ENCODE measurements at regions not wholly inside any gene's neighbourhood (a gene's known extent, or its start where the extent isn't known, plus 50 kb on each side); places are given as distances from the start of the nearest gene placed in this dataset.

DNA sequence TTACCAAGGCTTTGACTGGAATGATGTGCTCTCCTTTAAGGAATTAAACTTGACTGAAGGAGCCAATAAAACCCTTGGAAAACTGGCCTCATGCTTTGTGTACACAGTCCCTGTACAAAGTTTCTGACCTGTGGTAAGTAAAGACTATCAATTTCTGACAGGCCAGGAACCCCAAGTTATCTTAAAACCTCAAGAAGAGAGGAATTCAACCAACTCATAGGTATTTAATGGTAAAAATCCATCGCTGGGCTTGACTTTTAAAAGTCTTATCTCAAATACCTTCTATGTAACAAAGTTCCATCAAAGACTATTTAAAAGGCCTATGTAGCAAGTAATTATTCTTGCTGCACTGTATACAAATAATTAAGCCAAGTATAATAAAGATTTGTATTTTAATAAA is 103.7 kb upstream of the TENT5D start:
- no peak overlapping the region for H2AK5ac ChIP-seq (ENCODE audit: low read depth, low read length)
- in situ Hi-C loops (cut with MboI; ENCODE audit: low sequenced_read_pairs) = no loop called here
- H3K79me1 ChIP-seq (ENCODE audit: low read depth in 1 of 2, low read length in 2 of 2) = no peaks in the 10 kb centered on the region
- no peak overlapping the region for H2BK20ac ChIP-seq (ENCODE audit: low read depth, low read length)
- H3K9me1 ChIP-seq (ENCODE audit: insufficient read depth, low read length) = no peaks in the 10 kb centered on the region
- POLR2A ChIA-PET (ENCODE audit: unreplicated experiment) = no interaction called here
- H3K4me1 ChIP-seq (ENCODE audit: control insufficient read depth, insufficient read depth, low read length) = no peaks in the 10 kb centered on the region
- dilution Hi-C loops (cut with HindIII; ENCODE audit: low sequenced_read_pairs, unreplicated experiment) = no loop called here
- CTCF ChIA-PET = interaction anchor here (0.7 kb wide), 1 partner anchor 158 kb away, joined by 6 read pairs; no protein-coding TSS in a partner anchor
- no peaks in the 10 kb centered on the region for H3K27me3 ChIP-seq (ENCODE audit: control insufficient read depth, insufficient read depth, low read length)
- H2AFZ ChIP-seq (replicated peaks; ENCODE audit: low read length, poor library complexity) = no peak overlapping the region
- peaks cover 3% of the 10 kb centered on the region; the same call in 1 of the 2 replicates for H3K9me3 ChIP-seq (ENCODE audit: control insufficient read depth, insufficient read depth, low read length)
- no peak overlapping the region for H3K18ac ChIP-seq (ENCODE audit: low read depth, low read length)
- no peak overlapping the region for H4K8ac ChIP-seq (ENCODE audit: low read depth in 2 of 2, low read length in 2 of 2)
- H2BK5ac ChIP-seq (ENCODE audit: low read depth, low read length, poor library complexity, severe bottlenecking) = no peak overlapping the region
- no peak overlapping the region for H4K5ac ChIP-seq (ENCODE audit: low read depth, low read length)
- H3K27ac ChIP-seq (ENCODE audit: insufficient read depth, low read length) = no peak overlapping the region
- H3K36me3 ChIP-seq (ENCODE audit: control insufficient read depth, insufficient read depth, low read length) = no peaks in the 10 kb centered on the region
- H3K4me2 ChIP-seq (ENCODE audit: low read depth, low read length) = no peak overlapping the region
- no peak overlapping the region for H4K91ac ChIP-seq (ENCODE audit: insufficient read depth, low read depth, low read length)
- no peak overlapping the region for H2AK9ac ChIP-seq (replicated peaks; ENCODE audit: low read depth, low read length, poor library complexity)
- ATAC-seq (ENCODE audit: low read depth) (no peak), DNase-seq (no peak)
- no peaks in the 10 kb centered on the region for H4K20me1 ChIP-seq (ENCODE audit: insufficient read depth, low read length)
- H3K56ac ChIP-seq (ENCODE audit: extremely low read depth, insufficient read depth, low read length) = no peak overlapping the region
- TF ChIP-seq RCOR1 (IDR thresholded peaks at IDR 0.05; ENCODE audit: insufficient replicate concordance, low read length) (no peak), POLR2A (IDR thresholded peaks at IDR 0.05; ENCODE audit: low read depth, low read length) (no peak), FOS (IDR thresholded peaks at IDR 0.05; ENCODE audit: low read depth, low read length) (no peak), RAD21 (IDR thresholded peaks at IDR 0.05; ENCODE audit: low read length) (no peak), MAZ (IDR thresholded peaks at IDR 0.05; ENCODE audit: borderline replicate concordance, low read depth, low read length) (no peak), NFE2L2 (IDR thresholded peaks at IDR 0.05; ENCODE audit: low read depth, low read length) (no peak), SMC3 (IDR thresholded peaks at IDR 0.05; ENCODE audit: low read depth, low read length) (no peak), BHLHE40 (IDR thresholded peaks at IDR 0.05; ENCODE audit: low read depth, low read length) (no peak), CHD1 (IDR thresholded peaks at IDR 0.05; ENCODE audit: low read depth, low read length) (no peak), ELK1 (IDR thresholded peaks at IDR 0.05; ENCODE audit: borderline replicate concordance, low read depth, low read length) (no peak), MAFK (IDR thresholded peaks at IDR 0.05; ENCODE audit: low read depth, low read length) (no peak)
- TF ChIP-seq, protein P1, sequence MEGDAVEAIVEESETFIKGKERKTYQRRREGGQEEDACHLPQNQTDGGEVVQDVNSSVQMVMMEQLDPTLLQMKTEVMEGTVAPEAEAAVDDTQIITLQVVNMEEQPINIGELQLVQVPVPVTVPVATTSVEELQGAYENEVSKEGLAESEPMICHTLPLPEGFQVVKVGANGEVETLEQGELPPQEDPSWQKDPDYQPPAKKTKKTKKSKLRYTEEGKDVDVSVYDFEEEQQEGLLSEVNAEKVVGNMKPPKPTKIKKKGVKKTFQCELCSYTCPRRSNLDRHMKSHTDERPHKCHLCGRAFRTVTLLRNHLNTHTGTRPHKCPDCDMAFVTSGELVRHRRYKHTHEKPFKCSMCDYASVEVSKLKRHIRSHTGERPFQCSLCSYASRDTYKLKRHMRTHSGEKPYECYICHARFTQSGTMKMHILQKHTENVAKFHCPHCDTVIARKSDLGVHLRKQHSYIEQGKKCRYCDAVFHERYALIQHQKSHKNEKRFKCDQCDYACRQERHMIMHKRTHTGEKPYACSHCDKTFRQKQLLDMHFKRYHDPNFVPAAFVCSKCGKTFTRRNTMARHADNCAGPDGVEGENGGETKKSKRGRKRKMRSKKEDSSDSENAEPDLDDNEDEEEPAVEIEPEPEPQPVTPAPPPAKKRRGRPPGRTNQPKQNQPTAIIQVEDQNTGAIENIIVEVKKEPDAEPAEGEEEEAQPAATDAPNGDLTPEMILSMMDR (conservative IDR thresholded peaks at IDR 0.05; ENCODE audit: low read depth, low read length) = no peak
- H2BK120ac ChIP-seq (ENCODE audit: low read depth, low read length) = no peak overlapping the region
- no peak overlapping the region for H2BK15ac ChIP-seq (ENCODE audit: low read depth, low read length)
- intact Hi-C loops (cut with micrococcal nuclease) = no loop called here
- BruUV-seq (replicated peaks) = no TSS peak
- no peak overlapping the region for H3K23ac ChIP-seq (ENCODE audit: low read depth, low read length)
- no peak overlapping the region for H3K4ac ChIP-seq (ENCODE audit: low read depth, low read length)
- no peak overlapping the region for H3K4me3 ChIP-seq (ENCODE audit: insufficient read depth, low read depth, low read length)
- H3K9ac ChIP-seq (ENCODE audit: low read depth, low read length) = no peak overlapping the region
- no peak overlapping the region for H3K14ac ChIP-seq (replicated peaks; ENCODE audit: low read depth, low read length)
- no CpG with 5 or more reads among the region's 1 CpG for WGBS, 2 experiments (ENCODE audit: extremely low coverage in 2 of 2, insufficient read length in 1 of 2)
